Calu3 (cell line): ENCODE measurements at regions not wholly inside any gene's neighbourhood (a gene's known extent, or its start where the extent isn't known, plus 50 kb on each side); places are given as distances from the start of the nearest gene placed in this dataset.

Source experiments
- BruUV-seq: library from RNA; stranded (reverse); fragments of 400-500 nt; replicated peaks from 2 replicates; lab custom pipeline; 2021; lab: Mats Ljungman, UMichigan
- CTCF ChIA-PET: fragments of 300-600 bp; sonication (Branson Sonifier 250); formaldehyde crosslinking; loops from one replicate; lab custom pipeline; 2022; ENCODE audit warnings: antibody characterized with exemption; lab: Charles Lee
- DNase-seq: peaks from one replicate; pipeline ENCODE4 v3.0.0; 2022
- H3K27ac Mint-ChIP-seq: one replicate; pipeline ENCODE4 v1.8.0; 2022; ENCODE audit warnings: mixed read lengths; ENCODE audit not compliant: unreplicated experiment
- H3K27me3 Mint-ChIP-seq: one replicate; pipeline ENCODE4 v1.8.0; 2022; ENCODE audit warnings: mixed read lengths; ENCODE audit not compliant: unreplicated experiment
- H3K36me3 Mint-ChIP-seq: one replicate; pipeline ENCODE4 v1.8.0; 2022; ENCODE audit warnings: mild to moderate bottlenecking, moderate library complexity, mixed read lengths; ENCODE audit not compliant: insufficient read depth, unreplicated experiment
- H3K4me1 Mint-ChIP-seq: one replicate; pipeline ENCODE4 v1.8.0; 2022; ENCODE audit warnings: mild to moderate bottlenecking, low read depth, mixed read lengths; ENCODE audit not compliant: unreplicated experiment
- H3K4me3 Mint-ChIP-seq: one replicate; pipeline ENCODE4 v1.8.0; 2022; ENCODE audit warnings: mild to moderate bottlenecking, low read depth, moderate library complexity, mixed read lengths; ENCODE audit not compliant: unreplicated experiment
- H3K9me3 Mint-ChIP-seq: one replicate; pipeline ENCODE4 v1.8.0; 2022; ENCODE audit warnings: low read depth, mixed read lengths; ENCODE audit not compliant: unreplicated experiment
- CTCF ChIP-seq: fragments of 200-600 bp; IDR thresholded peaks from one replicate; pipeline ENCODE4 v1.8.0; 2022; ENCODE audit warnings: antibody characterized with exemption; ENCODE audit not compliant: unreplicated experiment
- intact Hi-C: fragments of 100-400 bp; cut with micrococcal nuclease; formaldehyde crosslinking; loops from one replicate; pipeline ENCODE4 v1.10.0; 2022; ENCODE audit not compliant: unreplicated experiment

- no peaks in the 10 kb centered on the region for H3K4me1 Mint-ChIP-seq
- H3K27ac Mint-ChIP-seq = no peak overlapping the region
- H3K9me3 Mint-ChIP-seq = peaks cover 3% of the 10 kb centered on the region
- intact Hi-C loops = no loop called here
- CTCF ChIA-PET = no interaction called here
- TF ChIP-seq CTCF = no peak
- no peak overlapping the region for H3K4me3 Mint-ChIP-seq
- H3K27me3 Mint-ChIP-seq = no peaks in the 10 kb centered on the region
- H3K36me3 Mint-ChIP-seq = no peaks in the 10 kb centered on the region
- BruUV-seq = no TSS peak
- DNase-seq = no peak
Measured at GRCh38 chr11:128266893-128267292, 320.5 kb downstream of the ETS1 start.

- no peaks in the 10 kb centered on the region for H3K27me3 Mint-ChIP-seq
- no peak overlapping the region for H3K4me3 Mint-ChIP-seq
- no peaks in the 10 kb centered on the region for H3K36me3 Mint-ChIP-seq
- no peak for TF ChIP-seq CTCF
- DNase-seq = no peak
- H3K4me1 Mint-ChIP-seq = no peaks in the 10 kb centered on the region
- H3K27ac Mint-ChIP-seq = no peak overlapping the region
- peaks cover 3% of the 10 kb centered on the region for H3K9me3 Mint-ChIP-seq
- intact Hi-C loops = no loop called here
- CTCF ChIA-PET = no interaction called here
- no TSS peak for BruUV-seq
Measured at GRCh38 chr11:128262463-128263345, 324.7 kb downstream of the ETS1 start.

GRCh38 chr11:128261011-128261421 is 326.3 kb downstream of the ETS1 start:
- Mint-ChIP-seq H3K27me3 (no peaks in the 10 kb centered on the region), H3K36me3 (no peaks in the 10 kb centered on the region), H3K27ac (no peak overlapping the region), H3K9me3 (peaks cover 3% of the 10 kb centered on the region), H3K4me1 (no peaks in the 10 kb centered on the region), H3K4me3 (no peak overlapping the region)
- no peak for DNase-seq
- CTCF ChIA-PET = no interaction called here
- BruUV-seq = no TSS peak
- intact Hi-C loops = no loop called here
- no peak for TF ChIP-seq CTCF

GRCh38 chr11:128260398-128260797 is 327.0 kb downstream of the ETS1 start:
- CTCF ChIA-PET = no interaction called here
- no TSS peak for BruUV-seq
- no peaks in the 10 kb centered on the region for H3K4me1 Mint-ChIP-seq
- no peak overlapping the region for H3K4me3 Mint-ChIP-seq
- intact Hi-C loops = no loop called here
- TF ChIP-seq CTCF = no peak
- H3K36me3 Mint-ChIP-seq = no peaks in the 10 kb centered on the region
- no peak overlapping the region for H3K27ac Mint-ChIP-seq
- peaks cover 3% of the 10 kb centered on the region for H3K9me3 Mint-ChIP-seq
- DNase-seq = no peak
- no peaks in the 10 kb centered on the region for H3K27me3 Mint-ChIP-seq
